ENCODE measurements at regions not wholly inside any gene's neighbourhood (a gene's known extent, or its start where the extent isn't known, plus 50 kb on each side); places are given as distances from the start of the nearest gene placed in this dataset.

DNA sequence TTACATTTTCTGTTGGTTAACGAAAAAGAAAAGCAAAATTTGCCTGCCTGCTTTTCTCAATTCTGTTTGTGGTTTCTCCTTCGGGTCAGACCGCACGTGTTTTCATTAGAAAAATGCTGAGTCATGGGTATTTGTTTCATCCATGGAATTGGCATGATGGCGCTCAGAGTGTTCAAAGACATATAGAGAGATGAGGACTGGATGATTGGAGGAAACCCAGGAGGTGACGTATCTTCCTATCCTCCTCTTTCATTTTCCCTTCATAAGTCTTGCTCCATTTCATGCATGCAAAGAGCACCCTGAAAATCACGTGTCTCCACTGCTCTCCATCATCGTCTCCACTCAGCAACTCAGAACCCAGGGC, 353.8 kb upstream of the WWC1 start:
- TF ChIP-seq, protein P1, sequence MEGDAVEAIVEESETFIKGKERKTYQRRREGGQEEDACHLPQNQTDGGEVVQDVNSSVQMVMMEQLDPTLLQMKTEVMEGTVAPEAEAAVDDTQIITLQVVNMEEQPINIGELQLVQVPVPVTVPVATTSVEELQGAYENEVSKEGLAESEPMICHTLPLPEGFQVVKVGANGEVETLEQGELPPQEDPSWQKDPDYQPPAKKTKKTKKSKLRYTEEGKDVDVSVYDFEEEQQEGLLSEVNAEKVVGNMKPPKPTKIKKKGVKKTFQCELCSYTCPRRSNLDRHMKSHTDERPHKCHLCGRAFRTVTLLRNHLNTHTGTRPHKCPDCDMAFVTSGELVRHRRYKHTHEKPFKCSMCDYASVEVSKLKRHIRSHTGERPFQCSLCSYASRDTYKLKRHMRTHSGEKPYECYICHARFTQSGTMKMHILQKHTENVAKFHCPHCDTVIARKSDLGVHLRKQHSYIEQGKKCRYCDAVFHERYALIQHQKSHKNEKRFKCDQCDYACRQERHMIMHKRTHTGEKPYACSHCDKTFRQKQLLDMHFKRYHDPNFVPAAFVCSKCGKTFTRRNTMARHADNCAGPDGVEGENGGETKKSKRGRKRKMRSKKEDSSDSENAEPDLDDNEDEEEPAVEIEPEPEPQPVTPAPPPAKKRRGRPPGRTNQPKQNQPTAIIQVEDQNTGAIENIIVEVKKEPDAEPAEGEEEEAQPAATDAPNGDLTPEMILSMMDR (IDR thresholded peaks at IDR 0.05; ENCODE audit: extremely low read depth in 1 of 2, insufficient read depth in 1 of 2, low read depth in 1 of 2, low read length in 2 of 2): no peak
- TF ChIP-seq EZH2 (IDR thresholded peaks at IDR 0.05; ENCODE audit: borderline replicate concordance, low read depth, low read length, severe bottlenecking) (no peak), POLR2A (IDR thresholded peaks at IDR 0.05; ENCODE audit: low read depth, low read length) (no peak), POLR2AphosphoS5 (IDR thresholded peaks at IDR 0.05; ENCODE audit: insufficient read depth, low read depth, low read length) (no peak), JUN (IDR thresholded peaks at IDR 0.05; ENCODE audit: borderline replicate concordance, insufficient read depth, insufficient read length, low read depth) (no peak), FOS (IDR thresholded peaks at IDR 0.05; ENCODE audit: borderline replicate concordance, insufficient read depth, low read length) (no peak), MYC (IDR thresholded peaks at IDR 0.05; ENCODE audit: low read depth, low read length) (no peak), GATA2 (IDR thresholded peaks at IDR 0.05; ENCODE audit: insufficient read depth, insufficient read length, low read depth, low read length) (no peak)

All from endothelial cell of umbilical vein (primary cell).